NCI-H146 treated with DMSO at 0.1 percent for 48 hours (cell line): ENCODE measurements at regions not wholly inside any gene's neighbourhood (a gene's known extent, or its start where the extent isn't known, plus 50 kb on each side); places are given as distances from the start of the nearest gene placed in this dataset.
"Not testable (repeated sequence)": the region's sequence is repeated elsewhere in the genome, so short reads cannot be mapped to it uniquely, and the experiment has no call there.

Source experiments
- DNase-seq: peaks from one replicate; lab custom pipeline; 2025; ENCODE audit not compliant: unreplicated experiment; lab: John Stamatoyannopoulos, UW

DNA sequence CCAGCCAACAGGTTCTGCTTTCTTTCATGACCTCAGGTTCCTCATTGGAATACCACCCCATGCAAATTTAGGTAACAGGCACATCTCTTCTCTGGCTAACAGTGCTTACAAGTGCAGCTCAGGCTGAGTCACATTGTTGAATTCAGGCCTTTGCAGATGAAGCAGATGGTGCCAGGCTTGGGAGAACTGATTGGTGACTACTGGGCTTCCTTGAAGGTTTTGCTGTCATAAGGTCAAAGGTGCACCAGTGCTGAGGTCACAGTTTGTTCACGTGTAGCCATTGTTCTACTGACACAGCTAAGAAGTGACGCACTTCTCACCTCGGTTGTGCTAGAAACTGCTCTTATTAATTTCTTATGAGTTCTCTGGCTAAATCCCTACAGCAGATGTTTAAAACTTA, 128.6 kb upstream of the BMPER start:
- DNase-seq = no peak

DNA sequence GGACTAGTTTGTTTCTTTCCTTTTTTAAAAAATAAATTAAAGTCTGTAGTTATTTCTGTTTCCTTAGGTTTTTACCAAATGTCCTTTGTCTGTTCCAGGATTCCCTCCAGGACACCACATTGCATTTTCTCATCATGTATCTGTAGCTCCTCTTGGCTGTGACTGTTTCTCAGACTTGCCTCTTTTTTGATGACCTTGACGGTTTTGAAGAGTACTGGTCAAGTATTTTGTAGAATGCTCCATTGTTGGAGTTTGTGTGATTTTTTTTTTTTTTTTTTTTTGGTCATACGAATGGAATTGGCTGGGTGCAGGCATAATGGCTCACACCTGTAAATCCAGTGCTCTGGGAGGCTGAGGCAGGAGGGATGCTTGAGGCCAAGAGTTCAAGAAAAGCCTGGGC, 127.1 kb upstream of the BMPER start:
- no peak for DNase-seq

DNA sequence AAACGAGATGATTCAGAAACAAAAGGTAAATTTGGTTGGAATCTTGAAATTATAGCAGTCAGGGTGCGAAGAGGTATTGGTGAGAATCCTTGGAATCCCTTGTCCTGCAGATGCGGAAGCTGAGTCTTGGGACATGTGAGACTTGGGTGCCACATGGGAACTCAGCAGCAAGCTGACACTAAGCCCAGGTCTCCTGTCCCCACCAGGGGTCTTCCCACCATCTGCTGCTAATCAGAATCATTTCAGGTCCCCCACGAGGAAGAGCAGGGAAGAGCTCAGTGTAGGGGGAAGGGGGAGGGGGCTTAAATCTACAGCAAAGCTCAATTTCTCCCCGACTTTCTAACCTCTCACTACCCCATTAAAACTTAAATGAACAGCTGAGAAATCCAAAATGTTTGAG, 126.1 kb upstream of the BMPER start:
- no peak for DNase-seq

DNA sequence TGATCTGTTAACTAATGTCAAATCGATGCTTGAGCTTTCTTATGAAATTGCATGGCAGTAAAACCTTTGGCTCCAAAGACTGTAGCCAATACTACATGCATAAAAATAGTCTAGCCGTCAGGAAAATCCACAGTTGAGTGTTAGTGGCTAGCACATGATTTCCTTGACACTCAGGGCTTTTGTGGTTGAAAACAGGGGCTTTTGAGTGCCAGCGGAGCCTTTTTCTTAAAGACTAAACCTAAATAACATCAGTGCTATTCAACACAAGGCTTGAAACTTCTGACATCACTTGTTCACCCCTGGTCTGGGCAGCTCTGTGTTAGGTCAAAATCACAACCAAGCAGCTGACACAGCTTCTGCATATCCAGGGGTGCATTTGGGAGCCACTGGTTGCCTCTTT, 124.2 kb upstream of the BMPER start:
- no peak for DNase-seq

DNA sequence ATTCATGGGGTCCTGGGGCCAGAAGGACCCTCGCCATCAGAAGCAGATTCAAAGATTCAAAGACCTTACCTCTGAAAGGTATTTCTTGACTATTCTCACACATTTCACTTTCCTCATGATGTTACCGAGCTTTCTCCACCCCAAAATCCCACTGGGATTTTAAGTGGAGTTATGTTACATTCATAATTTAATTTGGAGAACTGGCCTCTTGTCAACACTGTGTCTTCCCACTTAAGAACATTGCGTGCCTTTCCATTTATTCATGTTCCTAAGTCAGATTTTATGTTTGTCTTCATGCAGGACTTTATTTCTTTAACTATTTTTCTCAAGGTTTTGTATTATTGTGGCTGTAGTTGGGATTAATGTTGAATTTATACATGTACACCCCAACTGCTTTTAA, 123.5 kb upstream of the BMPER start:
- no peak for DNase-seq

DNA sequence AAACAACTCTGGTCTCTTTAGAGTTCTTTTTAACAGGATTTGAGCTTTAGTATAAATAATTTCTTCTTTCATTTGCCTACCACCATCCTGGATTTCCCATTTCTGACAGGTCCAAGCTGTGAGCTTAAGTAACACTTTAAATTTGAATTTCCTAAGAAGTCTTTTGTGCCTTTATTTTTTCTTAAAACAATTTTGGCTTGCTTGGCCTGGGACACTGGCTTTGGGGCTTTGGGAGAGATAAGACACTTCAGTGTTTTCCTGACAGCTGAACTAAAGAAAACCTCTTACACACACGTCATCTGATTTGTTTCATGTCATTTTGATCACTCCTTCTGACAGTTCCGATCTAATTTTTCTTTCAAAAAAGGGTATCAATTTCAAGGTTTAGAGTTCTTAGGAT, 121.3 kb upstream of the BMPER start:
- DNase-seq = no peak

DNA sequence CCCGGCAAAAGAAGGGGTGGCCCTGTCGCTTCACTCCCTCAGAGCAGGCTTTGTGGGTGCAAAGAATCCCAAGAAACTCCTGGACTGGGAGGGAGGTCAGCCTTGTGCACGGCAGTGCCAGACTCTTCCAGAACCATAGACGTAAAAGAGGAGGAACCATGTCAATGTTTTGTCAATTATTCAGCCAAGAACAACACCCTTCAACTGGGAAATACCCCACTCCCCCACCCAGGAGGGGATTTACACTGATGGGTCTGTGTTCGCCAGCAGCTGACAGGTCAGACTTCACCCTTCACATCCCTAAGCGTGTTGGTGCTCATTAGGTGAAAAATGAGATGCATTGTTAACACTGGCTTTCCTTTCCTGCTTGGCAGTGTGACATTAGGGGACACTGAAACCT, 116.8 kb upstream of the BMPER start:
- no peak for DNase-seq

DNA sequence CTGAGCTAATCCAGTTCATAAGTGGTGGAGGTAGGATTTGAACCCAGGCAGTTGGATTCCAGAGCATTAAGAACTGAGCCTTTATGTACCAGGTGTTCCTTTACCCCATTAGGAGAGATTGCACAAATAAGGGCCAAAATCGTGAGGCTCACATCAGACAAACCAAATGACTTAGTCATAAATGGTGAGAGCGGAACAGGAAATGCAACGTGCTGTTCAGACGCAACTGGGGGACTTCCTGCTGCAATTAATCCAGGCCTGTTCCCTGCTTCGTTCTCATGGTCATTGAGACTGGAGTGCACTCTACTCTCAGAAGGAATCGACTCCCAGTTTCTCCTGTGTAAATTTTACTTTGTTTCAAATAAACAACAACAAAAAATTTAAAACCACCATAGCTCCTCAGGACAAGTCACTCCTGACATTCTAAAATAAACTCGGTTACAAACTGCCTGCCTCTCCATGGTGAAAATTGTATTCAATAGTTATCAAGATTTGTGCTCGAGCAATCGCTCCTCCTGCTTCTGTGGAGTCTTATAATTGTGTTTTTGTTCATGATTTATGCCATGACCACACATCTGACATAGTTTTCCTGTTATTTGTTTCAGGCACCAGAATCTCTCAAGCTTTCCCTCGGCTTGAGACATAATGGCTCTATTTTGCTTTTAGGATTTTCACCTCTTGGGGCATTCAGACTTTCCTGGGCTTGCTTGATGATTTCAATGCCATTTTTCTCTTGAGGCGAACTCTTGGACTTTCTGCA, 115.3 kb upstream of the BMPER start:
- DNase-seq = no peak

DNA sequence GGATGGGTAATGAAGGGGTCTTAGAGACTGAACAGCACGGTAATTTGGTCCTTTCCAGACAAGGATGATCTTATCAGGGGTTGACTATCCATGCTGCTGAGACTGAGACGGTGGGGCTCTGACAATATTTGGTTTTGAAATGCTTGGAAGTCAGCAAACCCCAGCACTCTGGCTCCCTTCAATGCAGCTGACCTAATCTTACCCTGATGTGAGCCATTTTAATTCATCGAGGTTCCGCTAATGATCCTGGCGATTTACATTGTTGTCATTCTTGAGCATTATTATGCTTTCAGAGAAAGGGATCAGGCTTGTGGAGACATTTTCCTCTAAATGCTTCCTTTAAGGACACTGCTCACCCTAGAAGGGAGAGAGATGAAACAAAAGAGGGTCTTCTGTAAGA, 114.6 kb upstream of the BMPER start:
- DNase-seq = no peak

DNA sequence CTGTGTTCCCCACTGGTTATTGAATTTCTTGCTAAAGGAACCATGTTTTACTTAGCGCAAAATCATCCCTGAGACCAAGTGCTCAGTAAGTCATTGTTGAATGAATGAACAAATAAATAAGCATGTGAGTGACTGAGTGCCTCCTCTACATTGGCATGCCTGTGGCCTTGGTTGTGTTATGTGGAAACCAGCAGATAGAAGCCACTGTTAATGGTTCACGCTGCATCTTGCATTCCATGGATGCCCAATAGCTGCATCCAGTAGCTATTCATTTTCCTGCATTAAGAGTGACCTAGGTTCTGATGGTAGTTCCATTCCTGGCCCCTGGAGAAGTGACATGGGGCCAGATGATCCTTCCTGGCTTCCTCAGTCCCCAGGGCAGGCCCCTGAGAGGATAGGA, 113.3 kb upstream of the BMPER start:
- DNase-seq = no peak

DNA sequence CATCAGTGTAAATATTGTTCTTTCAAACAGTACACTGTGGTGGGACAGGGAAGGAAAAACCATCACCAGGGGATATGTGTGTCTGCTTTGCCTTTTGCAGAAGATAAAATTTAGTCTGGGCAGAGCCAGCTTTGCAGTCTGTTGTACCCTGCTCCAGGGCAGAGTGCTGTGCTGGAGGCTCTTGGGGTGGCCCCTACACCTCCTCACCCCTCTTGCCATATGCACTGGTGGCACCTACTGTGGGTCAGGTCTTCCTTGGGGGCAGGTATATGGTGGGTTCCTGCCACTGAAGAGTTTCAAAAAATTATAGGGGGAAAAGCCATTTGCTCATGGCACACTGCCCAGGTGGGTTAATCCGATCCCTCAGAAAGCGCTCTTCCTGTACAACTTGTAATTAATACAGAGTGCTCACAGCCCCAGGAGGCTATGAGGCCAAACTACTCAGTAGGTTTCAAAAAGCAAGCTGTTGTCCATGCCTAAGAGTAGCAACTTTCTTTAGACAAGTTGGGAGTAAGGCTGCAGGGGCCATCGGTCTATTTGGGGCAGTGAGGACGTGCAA, 112.7 kb upstream of the BMPER start:
- no peak for DNase-seq

- no peak for DNase-seq
Observed at GRCh38 chr7:33793616-33794015, 111.7 kb upstream of the BMPER start.

DNA sequence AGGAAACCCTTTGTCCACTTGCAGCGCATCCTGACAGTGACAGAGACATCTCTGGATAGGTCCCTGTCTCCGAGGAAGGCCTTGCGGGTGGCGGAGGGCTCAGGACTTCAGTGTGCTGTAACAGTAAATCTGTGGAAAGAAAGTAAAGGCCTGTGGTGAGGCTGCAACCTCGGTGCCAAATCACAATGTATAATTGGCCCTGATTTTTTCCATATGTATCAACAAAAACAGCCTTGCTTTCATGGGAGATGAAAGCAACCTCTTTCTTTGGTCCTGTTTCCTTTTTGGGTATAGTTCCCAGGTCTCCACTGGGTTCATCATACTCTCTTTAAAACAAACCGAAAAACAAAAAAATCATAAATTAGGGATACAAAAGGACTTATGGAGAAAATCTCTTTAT, 110.9 kb upstream of the BMPER start:
- DNase-seq = no peak

GRCh38 chr7:33794959-33795358, 110.4 kb upstream of the BMPER start:
- DNase-seq = no peak

- no peak for DNase-seq
Observed at GRCh38 chr7:33796538-33796937, 108.8 kb upstream of the BMPER start.

- DNase-seq = not testable (repeated sequence)
Observed at GRCh38 chr7:33797512-33797911, 107.8 kb upstream of the BMPER start.

GRCh38 chr7:33798686-33799325, 106.5 kb upstream of the BMPER start:
- no peak for DNase-seq

DNA sequence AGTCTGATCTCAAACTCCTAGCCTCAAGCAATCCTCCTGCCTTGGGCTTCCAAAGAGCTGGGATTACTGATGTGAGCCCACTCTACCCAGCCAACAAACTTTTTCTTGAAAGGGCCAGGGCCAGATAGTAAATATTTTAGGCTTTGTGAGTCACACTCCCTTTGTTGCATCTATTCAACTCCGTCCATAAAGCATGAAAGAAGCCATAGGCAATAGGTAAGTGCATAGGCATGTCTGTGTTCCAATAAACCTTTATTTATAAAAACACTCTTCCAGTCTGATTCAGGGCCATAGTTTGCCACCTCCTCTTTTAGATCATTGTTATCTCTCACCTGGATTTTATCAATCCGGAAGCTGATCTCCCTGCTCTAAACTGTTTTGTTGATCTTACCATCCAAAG, 105.6 kb upstream of the BMPER start:
- DNase-seq = no peak

DNA sequence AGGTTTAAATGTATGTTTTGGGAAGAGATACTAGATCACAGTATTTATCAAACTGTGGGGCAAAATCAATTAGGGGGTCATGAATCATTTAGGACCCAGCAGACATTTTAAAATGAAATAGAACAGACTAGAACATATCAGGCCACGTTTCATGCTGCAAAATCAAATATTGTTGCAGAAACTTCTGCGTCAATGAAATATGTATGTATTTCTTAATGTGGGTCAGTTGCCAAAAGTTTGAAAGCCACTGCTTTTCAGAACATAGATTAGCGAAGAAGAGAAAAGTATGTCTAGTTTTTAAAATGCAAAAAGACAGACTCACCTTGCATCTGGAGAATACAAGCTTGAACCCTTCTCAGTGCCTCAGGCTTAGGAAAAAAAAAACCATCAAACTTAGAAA, 102.7 kb upstream of the BMPER start:
- DNase-seq = no peak

- DNase-seq = no peak
Observed at GRCh38 chr7:33804140-33804660, 101.1 kb upstream of the BMPER start.

DNA sequence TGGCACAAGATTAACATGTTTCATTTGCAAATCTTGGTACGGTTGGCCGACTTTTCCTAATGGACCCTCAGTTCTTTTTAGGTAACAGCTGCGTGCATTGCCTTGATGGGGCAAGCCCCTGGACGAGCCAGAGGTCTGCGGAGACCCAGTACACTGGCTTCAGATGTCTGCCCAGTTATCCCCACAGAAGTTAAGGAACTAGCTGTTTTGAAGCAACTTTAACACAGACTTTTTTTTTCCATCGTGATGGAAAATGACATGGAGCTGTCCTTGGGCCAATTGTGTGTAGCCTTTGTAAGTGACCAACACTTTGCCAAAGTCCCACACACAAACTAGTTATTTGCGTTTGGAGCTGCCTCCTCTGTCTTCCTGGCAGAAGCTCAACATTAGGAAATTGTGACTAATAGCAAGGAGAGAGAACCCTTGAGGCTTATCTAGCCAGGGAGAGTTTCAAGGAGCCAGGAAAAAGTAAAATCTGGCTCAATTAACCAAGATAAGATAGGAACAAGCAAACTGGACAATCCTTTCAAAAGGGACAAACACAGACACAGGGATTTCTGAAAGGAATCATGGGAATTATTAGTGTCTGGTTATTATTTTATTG, 99.6 kb upstream of the BMPER start:
- no peak for DNase-seq
